ENCODE measurements at regions not wholly inside any gene's neighbourhood (a gene's known extent, or its start where the extent isn't known, plus 50 kb on each side); places are given as distances from the start of the nearest gene placed in this dataset.

DNA sequence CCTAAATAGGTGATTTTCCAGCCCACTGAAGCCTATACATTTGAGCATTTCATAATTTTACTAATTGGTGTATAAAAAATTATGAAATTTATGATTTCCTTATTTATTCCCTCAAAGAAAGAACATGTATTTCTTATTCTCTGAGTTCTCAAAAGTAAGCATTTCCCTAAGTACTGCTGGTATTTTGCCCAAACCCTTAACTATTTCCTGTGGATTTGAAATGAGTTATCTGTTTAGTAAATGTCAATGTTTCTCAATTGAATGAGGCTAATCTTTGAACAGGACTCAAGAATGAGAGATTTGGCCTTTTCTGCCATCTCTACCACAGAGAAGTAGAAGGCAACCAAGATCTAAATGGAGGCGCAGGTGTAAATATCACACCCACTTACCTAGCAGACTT, 751.7 kb downstream of the TLE1 start:
- Histone ChIP-seq H4K8ac (ENCODE audit: extremely low read depth, insufficient read depth, low read length) (no peak overlapping the region), H3K4me2 (ENCODE audit: insufficient read depth in 1 of 2, low read depth in 2 of 2, low read length in 2 of 2) (no peak overlapping the region), H3K9me3 (ENCODE audit: insufficient read depth in 2 of 2, low read depth in 1 of 2, low read length in 1 of 2) (no peaks in the 10 kb centered on the region), H3K14ac (ENCODE audit: insufficient read length) (no peak overlapping the region), H2AFZ (ENCODE audit: low read length) (no peak overlapping the region), H3K36me3 (ENCODE audit: control insufficient read depth in 2 of 4, insufficient read depth in 4 of 4, low read length in 3 of 4) (no peaks in the 10 kb centered on the region), H2BK20ac (ENCODE audit: low read length) (no peak overlapping the region), H3K4me3 (ENCODE audit: extremely low read depth in 1 of 4, insufficient read depth in 2 of 4, low read depth in 3 of 4, low read length in 4 of 4) (no peak overlapping the region), H3K79me2 (ENCODE audit: control insufficient read depth in 1 of 2, insufficient read depth in 2 of 2, low read length in 2 of 2) (no peaks in the 10 kb centered on the region), H4K5ac (ENCODE audit: insufficient read length, low read depth, low read length) (no peak overlapping the region), H3K4me1 (replicated peaks in 1 of 4; ENCODE audit: control insufficient read depth in 3 of 4, insufficient read depth in 4 of 4, low read length in 3 of 4) (no peaks in the 10 kb centered on the region), H3K23me2 (ENCODE audit: low read depth, low read length) (no peaks in the 10 kb centered on the region), H2BK5ac (ENCODE audit: low read depth, low read length) (no peak overlapping the region), H3K4ac (replicated peaks; ENCODE audit: insufficient read length, low read depth, low read length) (no peak overlapping the region), H3K9ac (replicated peaks in 1 of 4; ENCODE audit: extremely low read depth in 1 of 4, low read depth in 3 of 4, low read length in 3 of 4) (no peak overlapping the region), H4K20me1 (replicated peaks in 1 of 2; ENCODE audit: control insufficient read depth in 1 of 2, insufficient read depth in 2 of 2, low read length in 2 of 2) (no peaks in the 10 kb centered on the region), H3K18ac (ENCODE audit: extremely low read depth, low read length) (no peak overlapping the region), H2BK120ac (replicated peaks; ENCODE audit: low read depth, low read length) (no peak overlapping the region), H2AK5ac (ENCODE audit: low read depth, low read length) (no peak overlapping the region), H3K27me3 (replicated peaks in 1 of 4; ENCODE audit: control insufficient read depth in 3 of 4, extremely low read depth in 1 of 4, insufficient read depth in 3 of 4, low read length in 3 of 4) (no peaks in the 10 kb centered on the region), H2BK15ac (ENCODE audit: low read length) (no peak overlapping the region), H3K27ac (ENCODE audit: low read depth, low read length) (no peak overlapping the region), H4K91ac (replicated peaks; ENCODE audit: insufficient read length, low read length) (no peak overlapping the region), H3K79me1 (ENCODE audit: low read depth, low read length) (no peaks in the 10 kb centered on the region), H2BK12ac (ENCODE audit: low read depth, low read length) (no peak overlapping the region), H3K56ac (replicated peaks; ENCODE audit: insufficient read length, low read depth, low read length) (no peak overlapping the region), H3K23ac (ENCODE audit: insufficient read length) (no peak overlapping the region)
- ChIA-PET POLR2A (ENCODE audit: partially characterized antibody) (no interaction called here), CTCF (ENCODE audit: partially characterized antibody) (no interaction called here)
- FAIRE-seq (no peak), DNase-seq (ENCODE audit: low read depth in 1 of 2, low spot score in 2 of 2) (no peak)
- TF ChIP-seq SIX5 (IDR thresholded peaks at IDR 0.05; ENCODE audit: low read depth, low read length), result no peak
- no peak for TF ChIP-seq EP300 (IDR thresholded peaks at IDR 0.05; ENCODE audit: borderline replicate concordance in 1 of 2, low read depth in 2 of 2, low read length in 2 of 2)
- 87% methylated on average over 1 of the region's 1 CpG; no CpG with 5 or more reads in 1 of the 2 experiments for WGBS, 2 experiments (ENCODE audit: extremely low coverage in 1 of 2, insufficient coverage in 1 of 2, insufficient read length in 1 of 2, insufficient replicate concordance in 2 of 2, low coverage in 1 of 2, low lambda C conversion rate in 2 of 2, missing lambda C conversion rate in 1 of 2)
